ENCODE measurements at regions not wholly inside any gene's neighbourhood (a gene's known extent, or its start where the extent isn't known, plus 50 kb on each side); places are given as distances from the start of the nearest gene placed in this dataset.

DNA sequence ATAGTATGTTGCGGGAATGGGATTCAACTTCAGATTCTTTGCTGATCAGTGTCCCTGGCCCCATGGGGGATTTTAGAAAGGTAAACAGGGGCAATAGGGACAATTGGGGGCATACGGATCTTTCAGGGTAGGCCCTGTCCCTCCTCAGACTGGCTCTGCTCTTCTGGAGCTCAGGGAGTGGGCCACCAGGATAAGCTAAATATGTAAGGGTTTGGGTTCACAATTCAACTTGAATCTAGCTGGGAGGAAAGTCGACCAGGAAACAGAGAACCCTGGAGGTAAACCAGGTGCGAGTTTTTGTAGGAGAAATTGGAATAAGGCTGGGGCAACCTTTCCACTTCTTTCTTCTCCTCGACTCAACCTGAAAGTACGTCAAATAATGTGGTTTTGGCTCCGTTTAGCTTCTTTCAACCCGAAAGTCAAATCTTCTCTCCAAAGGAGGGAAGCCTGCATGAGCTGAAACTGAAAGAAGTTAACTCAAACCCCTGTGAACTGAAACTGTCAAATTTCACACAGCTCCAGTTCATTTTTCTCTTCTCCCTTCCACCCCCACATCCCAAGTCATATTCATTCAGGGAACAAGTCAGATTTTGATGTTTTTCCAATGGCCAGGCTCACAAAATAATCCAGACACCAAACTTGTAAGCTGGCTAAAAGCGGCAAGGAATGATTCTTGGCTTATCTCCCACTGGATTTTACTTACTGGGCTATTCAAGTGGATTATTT lies 278.2 kb downstream of the CLIC5 start:
- no peak for DNase-seq

DNA sequence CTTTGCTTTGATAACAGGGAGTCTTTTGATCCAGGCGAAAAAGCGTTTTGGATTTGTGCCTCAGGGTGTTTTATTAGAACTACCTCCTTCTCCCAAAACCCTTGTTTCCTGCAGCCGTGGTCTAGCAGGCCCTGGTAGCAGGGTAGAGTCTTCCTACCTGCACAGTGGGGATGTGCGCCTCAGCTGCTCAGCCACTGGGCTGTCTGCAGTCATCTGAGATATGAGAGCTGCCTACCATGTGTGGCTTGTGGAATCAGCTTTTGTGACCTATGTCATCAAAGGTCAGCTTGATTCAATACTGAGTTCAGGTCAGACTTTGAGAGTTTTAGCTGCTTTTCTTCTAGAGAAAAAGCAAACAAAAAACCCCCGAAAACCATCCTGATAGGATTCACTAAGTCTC lies 279.5 kb downstream of the CLIC5 start:
- DNase-seq = no peak

DNA sequence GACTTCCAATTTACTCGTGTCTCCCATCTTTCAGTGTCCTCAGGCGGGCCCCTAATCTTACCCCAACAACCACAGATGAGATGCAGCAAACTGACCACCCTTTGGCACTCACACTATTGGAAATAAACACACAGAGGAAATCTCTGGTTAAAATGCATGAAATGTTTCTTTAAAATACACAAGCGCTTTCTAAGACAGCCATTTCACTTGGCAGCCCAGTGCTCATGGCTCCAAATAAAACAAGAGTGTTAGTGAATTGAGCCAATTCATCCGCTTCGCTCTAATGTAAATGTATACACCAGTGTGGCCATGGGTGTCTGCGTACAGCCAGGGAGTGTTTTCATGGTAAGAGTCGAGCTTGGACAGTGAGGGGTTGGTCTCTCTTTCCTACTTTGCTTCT lies 282.9 kb downstream of the CLIC5 start:
- no peak for DNase-seq

DNA sequence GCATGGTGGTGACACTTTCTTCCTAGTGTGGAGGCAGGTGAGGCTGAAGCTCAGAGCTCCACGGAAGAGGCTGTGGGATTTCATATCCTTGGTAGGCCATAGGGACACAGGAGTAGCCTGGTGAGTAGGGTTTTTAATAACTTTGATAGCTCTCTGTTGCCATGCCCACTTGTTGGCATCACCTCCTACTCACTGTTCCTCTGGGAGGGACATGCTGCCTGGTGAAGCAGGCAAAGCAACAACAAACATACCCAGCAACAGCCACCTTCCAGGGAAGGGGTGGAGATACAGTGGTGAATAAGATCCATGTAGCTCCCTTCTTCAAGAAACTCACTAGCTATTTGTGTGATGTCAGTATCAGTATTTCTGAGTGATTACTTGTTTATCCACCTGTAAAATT lies 285.4 kb downstream of the CLIC5 start:
- DNase-seq = no peak

DNA sequence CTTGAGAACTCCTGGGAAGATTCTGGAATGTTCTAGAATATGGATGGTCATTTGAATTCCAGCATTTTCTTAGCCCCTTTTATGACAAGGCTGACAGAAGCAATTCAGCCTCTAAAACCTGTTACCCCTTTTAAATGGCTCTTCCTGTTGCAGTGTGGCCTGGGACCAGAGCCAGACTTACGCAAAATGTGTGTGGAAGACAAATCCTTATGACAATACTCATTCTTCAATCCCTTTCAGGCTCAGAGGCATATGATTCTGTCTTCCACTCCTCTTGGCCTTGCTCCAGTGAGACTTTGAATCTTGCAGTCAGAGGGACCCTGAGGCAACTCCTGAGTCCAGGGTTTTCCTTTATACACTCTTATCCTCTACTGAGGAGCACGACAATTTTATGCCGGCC lies 287.0 kb downstream of the CLIC5 start:
- DNase-seq = no peak

DNA sequence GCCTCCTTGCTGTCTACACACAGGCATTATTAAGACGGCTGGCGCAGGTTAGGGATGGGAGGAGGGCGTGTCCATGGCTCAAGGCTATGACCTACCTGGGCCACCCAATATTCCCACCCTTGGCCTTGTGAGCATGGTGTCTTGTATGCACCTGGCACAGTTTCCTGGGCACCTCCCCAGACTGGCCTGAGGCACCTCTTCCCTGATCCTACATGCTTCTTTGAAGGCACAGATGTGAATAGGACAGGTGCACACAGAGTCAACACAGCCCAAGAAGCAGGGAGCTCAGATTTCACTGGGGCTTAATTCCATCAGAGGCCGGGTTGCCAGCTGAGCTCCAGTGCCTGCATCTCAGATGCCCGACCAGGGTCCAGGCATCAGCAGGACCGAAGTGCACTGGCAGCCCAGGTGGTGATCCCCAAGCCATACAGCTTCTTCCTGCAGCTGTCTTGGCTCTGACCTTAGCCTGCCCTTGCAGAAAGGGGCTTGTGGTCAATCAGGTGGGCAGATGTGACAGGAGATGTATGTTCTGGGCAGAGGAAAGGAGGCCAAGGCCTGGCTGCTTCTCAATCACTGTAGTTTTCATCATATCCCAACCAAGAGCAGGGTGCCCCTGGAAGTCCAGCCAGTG lies 287.7 kb downstream of the CLIC5 start:
- DNase-seq = no peak

DNA sequence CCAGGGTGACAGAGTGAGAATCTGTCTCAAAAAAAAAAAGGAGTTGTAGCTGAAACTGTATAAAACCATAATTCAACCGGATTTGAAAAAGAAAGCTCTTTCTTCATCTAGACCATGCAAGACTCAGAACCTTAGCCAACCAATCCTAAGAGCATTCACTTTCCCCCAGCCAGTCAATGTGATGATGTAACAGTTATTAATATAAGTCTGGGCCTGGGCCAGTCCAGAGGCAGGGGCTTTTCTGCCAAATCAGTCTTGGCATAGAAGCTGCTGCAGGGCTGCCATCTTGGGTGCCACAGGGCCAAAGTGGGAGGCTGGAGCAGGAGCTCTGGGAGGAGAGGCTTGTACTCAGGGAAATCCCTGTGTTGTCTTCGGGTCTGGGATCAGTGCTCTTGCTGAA lies 288.4 kb downstream of the CLIC5 start:
- DNase-seq = no peak

DNA sequence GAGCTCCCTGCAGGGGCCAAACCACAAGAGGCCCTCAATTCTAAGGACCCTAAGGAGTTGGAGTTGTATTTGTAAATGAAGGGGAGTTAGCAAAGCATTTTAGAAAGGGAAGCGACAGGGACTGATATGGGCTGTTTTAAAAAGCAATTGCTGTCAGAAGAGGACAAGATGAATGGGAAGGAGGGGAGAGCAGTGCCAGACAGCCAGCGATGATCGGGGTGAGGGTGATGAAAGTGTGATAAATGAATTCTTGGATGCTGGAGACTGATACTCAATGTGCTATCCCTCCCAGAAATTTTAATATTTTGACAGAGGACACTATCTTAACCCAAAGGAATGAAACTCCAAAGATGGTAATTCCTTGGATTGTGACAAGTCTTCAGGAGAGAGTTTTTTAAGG lies 289.2 kb downstream of the CLIC5 start:
- DNase-seq = no peak

DNA sequence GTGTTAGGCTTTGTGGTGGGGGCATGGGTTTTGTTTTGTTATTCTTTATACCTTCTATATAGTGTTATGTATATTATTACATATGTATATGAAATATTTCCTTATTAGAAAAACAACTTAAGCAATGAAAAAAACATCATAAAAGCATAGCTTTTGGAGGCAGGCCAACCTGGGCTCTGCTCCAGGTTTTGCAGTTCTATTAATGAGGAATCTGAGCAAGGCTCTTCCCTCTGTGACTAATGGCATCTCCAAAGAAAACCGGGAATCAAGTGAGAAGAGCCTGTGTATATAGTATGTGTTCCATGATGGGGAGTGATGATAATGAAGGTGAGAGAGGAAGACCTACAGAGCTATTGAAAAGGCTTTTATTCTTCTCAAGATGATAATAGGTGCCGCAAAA lies 291.1 kb downstream of the CLIC5 start:
- DNase-seq = no peak

DNA sequence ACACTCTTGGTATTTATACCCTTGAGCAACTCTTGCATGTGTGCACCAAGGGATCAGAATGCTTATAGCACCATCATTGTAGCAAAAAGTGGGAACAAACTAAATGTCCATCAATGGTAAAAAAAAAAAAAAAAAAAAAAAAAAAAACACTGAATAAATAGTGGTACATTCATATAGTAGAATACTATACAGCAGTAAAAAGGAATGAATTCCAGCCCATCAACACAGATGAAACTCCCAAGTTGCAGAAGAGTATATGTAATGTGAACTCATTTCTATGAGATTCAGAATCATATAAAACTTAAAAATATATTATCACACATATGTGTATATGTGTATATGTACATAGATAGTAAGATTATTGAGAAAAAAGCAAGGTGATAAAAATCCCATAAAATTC lies 291.6 kb downstream of the CLIC5 start:
- DNase-seq = no peak

DNA sequence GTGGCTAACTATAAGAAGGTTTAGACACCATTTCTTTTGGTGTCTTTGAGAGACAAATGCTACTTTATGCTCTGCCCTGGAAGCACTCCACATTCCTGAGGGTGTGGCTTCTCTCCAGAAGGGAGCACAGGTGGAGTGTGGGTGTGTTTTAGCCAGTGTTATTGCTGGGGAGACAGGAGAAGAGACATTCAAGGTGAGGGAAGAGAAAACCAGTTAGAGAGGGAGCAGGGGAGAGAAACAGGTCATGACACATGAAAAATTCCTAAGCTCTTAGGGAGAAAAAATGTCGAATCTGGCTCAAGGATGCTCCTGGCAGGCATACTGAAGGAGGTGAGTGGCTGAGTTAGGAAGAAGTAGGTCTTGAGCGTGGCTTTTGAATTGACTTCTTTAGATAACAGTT lies 292.8 kb downstream of the CLIC5 start:
- no peak for DNase-seq

DNA sequence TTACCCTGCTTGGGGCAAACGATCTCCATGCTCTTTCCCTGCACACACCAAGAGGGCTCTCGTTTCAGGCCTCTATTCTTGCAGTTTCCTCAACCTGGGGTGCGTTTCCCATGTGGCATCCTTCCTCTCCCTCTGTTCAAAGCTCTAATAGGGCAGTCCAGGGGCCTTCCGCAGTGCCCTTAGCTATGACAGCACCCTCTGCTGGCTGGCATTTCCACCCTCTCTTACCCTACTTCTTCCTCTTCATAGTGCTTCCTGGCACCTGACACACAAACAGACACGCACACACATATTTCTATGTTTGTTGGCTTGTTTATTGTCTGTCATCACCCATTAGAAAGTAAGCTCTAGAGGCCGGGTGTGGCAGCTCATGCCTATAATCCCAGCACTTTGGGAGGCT lies 294.0 kb downstream of the CLIC5 start:
- no peak for DNase-seq

DNA sequence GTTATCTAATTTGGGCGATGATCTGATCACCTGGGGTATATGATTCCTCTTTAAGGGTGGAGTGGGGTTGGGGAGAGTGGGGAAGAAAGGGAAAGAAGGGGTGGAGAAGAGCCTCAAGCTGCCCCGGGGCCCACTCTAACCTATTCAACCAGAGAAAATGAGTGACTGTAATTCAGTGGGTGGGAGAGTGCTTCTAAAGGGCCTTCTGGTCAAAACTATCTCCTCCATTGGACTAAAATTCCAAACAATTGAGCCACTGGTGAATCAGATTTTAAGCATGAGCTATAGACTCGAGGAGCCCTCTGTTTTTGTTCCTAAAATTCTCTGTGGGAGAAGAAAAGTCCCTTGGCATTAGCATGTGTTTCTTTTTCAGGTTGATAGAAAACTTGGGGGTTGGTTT lies 296.8 kb downstream of the CLIC5 start:
- DNase-seq = no peak

DNA sequence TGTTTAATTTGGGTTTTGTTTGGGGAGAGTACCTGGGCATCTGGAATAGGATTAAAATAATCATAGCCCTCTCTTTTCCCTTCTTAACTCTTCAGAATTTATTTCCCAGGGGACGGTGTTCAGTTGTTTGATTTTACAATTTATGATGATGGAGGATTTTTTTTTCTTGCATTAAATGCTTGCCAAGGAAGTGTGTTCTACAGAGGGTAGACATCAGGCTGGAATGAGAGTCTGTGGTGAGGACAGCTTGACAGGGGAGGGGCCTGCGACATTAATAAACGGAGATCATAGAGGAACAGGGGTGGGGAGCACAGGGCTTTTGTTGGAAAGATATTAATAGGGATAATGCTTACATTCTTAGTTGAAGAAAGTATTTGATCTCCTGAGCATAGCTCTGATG lies 297.5 kb downstream of the CLIC5 start:
- DNase-seq = no peak

DNA sequence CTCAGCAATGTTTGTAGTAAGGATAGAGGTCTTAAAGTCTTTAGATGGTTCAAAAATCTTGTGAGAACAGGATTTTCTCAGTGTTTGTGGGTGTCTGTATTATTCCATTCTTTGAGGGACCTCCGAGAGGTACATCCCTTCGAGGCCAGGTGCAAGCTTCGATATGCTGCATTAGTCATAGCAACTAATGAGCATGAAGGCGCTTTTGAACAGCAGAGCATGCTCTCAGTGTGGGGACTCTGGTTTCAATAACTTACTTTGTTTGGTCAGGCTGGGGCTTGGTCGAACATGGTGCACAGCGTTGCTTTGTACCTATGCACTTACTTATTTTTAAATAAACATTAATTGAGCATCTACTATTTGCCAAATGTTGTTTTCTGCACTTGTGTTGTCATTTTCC lies 297.9 kb downstream of the CLIC5 start:
- DNase-seq = no peak

DNA sequence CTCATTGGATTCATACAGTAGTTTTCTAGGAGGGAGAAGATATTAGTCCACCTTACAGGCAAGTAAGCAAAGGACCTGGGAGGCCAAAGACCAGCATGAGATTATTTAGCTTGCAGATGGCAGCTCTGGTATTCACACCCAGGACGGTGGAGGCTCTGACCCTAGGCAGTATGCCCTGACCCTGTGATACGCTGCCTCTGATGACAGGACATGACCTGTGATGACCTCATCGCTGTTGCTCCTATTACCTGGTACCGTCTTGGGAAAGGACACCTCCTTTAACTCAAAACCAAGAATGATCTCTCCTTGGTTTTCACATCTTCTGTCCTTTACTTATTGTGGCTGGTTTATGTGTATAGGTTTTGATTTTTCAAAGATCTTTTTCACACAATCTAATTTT lies 298.6 kb downstream of the CLIC5 start:
- no peak for DNase-seq

DNA sequence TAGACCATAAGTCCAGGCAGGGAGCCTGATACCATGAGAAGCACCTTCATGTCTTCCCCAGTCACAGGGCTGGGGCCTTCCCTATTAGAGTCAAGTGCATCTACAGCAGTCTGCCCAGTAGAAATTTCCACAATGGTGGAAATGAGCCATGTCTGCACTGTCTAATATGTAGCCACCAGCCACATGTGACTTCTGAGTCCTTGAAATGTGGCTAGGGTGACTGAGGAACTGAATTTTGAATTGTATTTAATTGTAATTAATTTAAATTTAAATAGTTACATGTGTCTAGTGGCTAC lies 300.2 kb downstream of the CLIC5 start:
- DNase-seq = no peak

DNA sequence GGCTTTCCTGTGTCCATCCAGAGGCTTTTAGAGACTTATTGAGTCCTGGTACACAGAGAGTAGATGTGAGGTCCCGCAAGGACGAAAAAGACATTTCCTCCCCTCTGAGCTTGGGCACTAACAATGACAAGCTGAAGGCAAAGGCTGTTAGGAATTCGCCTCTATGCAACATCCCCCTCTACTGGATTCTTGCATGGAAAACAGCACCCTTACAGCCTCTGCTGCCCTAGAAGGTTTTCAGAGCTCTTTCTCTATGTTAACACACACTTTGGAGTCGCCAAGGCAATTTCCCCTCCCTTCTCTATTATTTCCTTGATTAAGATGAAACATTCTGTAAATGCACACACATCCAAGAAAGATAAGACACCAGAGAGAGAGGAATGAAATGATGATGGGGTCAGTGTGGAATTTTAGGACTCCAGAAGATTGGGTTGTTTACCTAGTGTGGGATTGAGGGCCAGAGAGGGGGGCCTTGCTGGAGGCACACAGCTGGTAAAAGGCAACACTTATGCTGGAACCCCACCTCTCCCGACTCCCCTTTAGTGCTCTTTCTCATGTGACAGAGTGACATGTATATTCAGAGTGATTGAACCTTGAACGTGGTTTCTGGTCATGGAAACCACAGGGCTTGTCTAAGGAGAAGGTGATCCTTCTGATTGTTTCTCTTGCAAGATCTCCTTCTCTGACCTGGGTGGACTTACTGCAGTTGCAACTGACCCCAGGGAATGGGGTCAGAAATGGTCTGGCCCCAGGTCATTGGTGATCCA lies 300.7 kb downstream of the CLIC5 start:
- DNase-seq = peak; percentile 69

DNA sequence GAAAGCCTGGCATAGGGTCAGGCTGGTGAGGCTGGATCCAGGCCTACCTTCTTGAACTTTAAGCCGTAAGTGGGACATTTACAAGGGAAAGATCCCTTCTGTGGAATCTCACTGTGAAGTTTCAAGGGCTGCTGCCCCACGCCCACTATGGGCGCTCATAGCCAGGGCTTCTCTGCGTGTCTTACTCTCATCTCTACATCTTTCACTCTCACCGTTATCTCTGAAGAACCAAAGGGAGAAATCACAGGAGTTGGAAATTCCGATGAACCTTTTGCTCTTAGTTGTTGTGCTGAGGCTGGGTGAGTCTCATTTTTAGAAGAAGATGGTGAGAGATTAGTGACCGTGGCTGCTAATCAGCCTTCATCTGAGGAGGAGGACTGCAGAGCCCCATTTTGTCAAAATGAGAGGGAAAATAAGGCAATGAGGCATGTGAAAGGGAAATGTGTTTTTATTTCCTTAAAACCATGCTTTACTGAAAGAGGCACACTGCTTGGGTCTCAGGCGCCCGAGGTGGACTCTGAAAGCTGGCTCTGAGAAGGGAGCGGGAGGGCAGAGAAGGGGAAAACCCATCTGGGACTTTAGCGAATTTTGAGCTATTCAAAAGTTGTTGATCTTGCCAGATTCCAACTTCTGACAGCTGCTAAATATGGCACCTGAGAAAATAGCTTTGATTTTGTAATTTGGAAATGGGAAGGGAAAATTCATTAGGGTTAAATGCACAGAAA lies 301.5 kb downstream of the CLIC5 start:
- no peak for DNase-seq

Data from hematopoietic multipotent progenitor cell treated with erythropoietin and hydrocortisone succinate and interleukin-3 and kit ligand, for 8 days (in vitro differentiated cells).